Neural progenitor cell (in vitro differentiated cells): ENCODE measurements at regions not wholly inside any gene's neighbourhood (a gene's known extent, or its start where the extent isn't known, plus 50 kb on each side); places are given as distances from the start of the nearest gene placed in this dataset.

Source experiments
- DNase-seq: peaks from one replicate; pipeline ENCODE4 v3.0.0-alpha.2; 2016; ENCODE audit warnings: low spot score
- H2AFZ ChIP-seq: fragments of 200-600 bp; sonication (generic); replicated peaks from 2 replicates; pipeline ENCODE4 v1.6.1; 2016; ENCODE audit warnings: antibody characterized with exemption
- H3F3A ChIP-seq: fragments of 200-600 bp; sonication (generic); 2 replicates; pipeline ENCODE4 v1.6.1; 2016; ENCODE audit warnings: antibody characterized with exemption, low read depth
- H3K27ac ChIP-seq: fragments of 200-600 bp; sonication (generic); 2 replicates; pipeline ENCODE4 v1.5.1; 2016; ENCODE audit warnings: mild to moderate bottlenecking
- H3K27me3 ChIP-seq: fragments of 200-600 bp; sonication (generic); 2 replicates; pipeline ENCODE4 v1.6.1; 2016; ENCODE audit warnings: mild to moderate bottlenecking, moderate library complexity
- H3K36me3 ChIP-seq: fragments of 200-600 bp; sonication (generic); 2 replicates; pipeline ENCODE4 v1.5.1; 2016
- H3K4me1 ChIP-seq: fragments of 200-600 bp; sonication (generic); 2 replicates; pipeline ENCODE4 v1.6.1; 2016; ENCODE audit warnings: mixed run types
- H3K4me2 ChIP-seq: fragments of 200-600 bp; sonication (generic); 2 replicates; pipeline ENCODE4 v1.6.1; 2016
- H3K4me3 ChIP-seq: fragments of 200-600 bp; sonication (generic); 2 replicates; pipeline ENCODE4 v1.5.1; 2016
- H3K79me2 ChIP-seq: fragments of 200-600 bp; sonication (generic); 2 replicates; pipeline ENCODE4 v1.6.1; 2016; ENCODE audit warnings: low read depth
- H3K9ac ChIP-seq: fragments of 200-600 bp; sonication (generic); 2 replicates; pipeline ENCODE4 v1.6.1; 2016
- H3K9me3 ChIP-seq: fragments of 200-600 bp; sonication (generic); 2 replicates; pipeline ENCODE4 v1.5.1; 2016; ENCODE audit warnings: low read depth
- H4K20me1 ChIP-seq: fragments of 200-600 bp; sonication (generic); 2 replicates; pipeline ENCODE4 v1.6.1; 2016; ENCODE audit warnings: low read depth
- H3K27ac Mint-ChIP-seq: 3 replicates; pipeline ENCODE4 v1.8.0; 2021; ENCODE audit warnings: mixed read lengths
- H3K27me3 Mint-ChIP-seq: 2 replicates; pipeline ENCODE4 v1.8.0; 2022; ENCODE audit warnings: low read depth, mild to moderate bottlenecking, inconsistent platforms, moderate library complexity, mixed read lengths; ENCODE audit not compliant: insufficient read depth
- H3K36me3 Mint-ChIP-seq: 3 replicates; pipeline ENCODE4 v1.8.0; 2021; ENCODE audit warnings: mixed read lengths
- H3K4me1 Mint-ChIP-seq: 3 replicates; pipeline ENCODE4 v1.8.0; 2021; ENCODE audit warnings: mixed read lengths
- H3K4me3 Mint-ChIP-seq: 3 replicates; pipeline ENCODE4 v1.8.0; 2021; ENCODE audit warnings: mild to moderate bottlenecking, moderate library complexity, mixed read lengths
- H3K9me3 Mint-ChIP-seq: 3 replicates; pipeline ENCODE4 v1.8.0; 2020; ENCODE audit warnings: mixed read lengths
- CTCF ChIP-seq: fragments of 200-600 bp; sonication (generic); IDR thresholded peaks from 2 replicates; pipeline ENCODE4 v1.5.1; 2017; ENCODE audit warnings: antibody characterized with exemption, mild to moderate bottlenecking
- EZH2 ChIP-seq: fragments of 200-600 bp; sonication (generic); IDR thresholded peaks from 2 replicates; pipeline ENCODE4 v1.6.1; 2017; ENCODE audit warnings: antibody characterized with exemption, mild to moderate bottlenecking, moderate library complexity
- EZH2phosphoT487 ChIP-seq: fragments of 200-600 bp; sonication (generic); IDR thresholded peaks from 2 replicates; pipeline ENCODE4 v1.6.1; 2017; ENCODE audit warnings: antibody characterized with exemption

- H3K36me3 Mint-ChIP-seq, result no peaks in the 10 kb centered on the region
- no peak for TF ChIP-seq EZH2
- Histone ChIP-seq H3K4me3 (no peak overlapping the region), H2AFZ (no peak overlapping the region), H3K36me3 (no peaks in the 10 kb centered on the region), H3K79me2 (no peaks in the 10 kb centered on the region), H3F3A (no peaks in the 10 kb centered on the region), H3K4me1 (no peaks in the 10 kb centered on the region), H3K4me2 (no peak overlapping the region), H3K9ac (no peak overlapping the region), H4K20me1 (no peaks in the 10 kb centered on the region), H3K27me3 (no peaks in the 10 kb centered on the region), H3K27ac (no peak overlapping the region), H3K9me3 (no peaks in the 10 kb centered on the region)
- H3K27me3 Mint-ChIP-seq, result no peaks in the 10 kb centered on the region
- H3K4me1 Mint-ChIP-seq, result no peaks in the 10 kb centered on the region
- H3K27ac Mint-ChIP-seq, result no peak overlapping the region
- H3K4me3 Mint-ChIP-seq, result no peak overlapping the region
- peaks cover 12% of the 10 kb centered on the region for H3K9me3 Mint-ChIP-seq
- DNase-seq, result no peak
Observed at GRCh38 chr21:38196036-38196435, 60.8 kb upstream of the KCNJ15 start.

GRCh38 chr21:38202811-38203210, 54.0 kb upstream of the KCNJ15 start:
- no peaks in the 10 kb centered on the region for H3K27me3 ChIP-seq
- peaks cover 5% of the 10 kb centered on the region for H3K4me1 ChIP-seq
- H3K36me3 Mint-ChIP-seq, result no peaks in the 10 kb centered on the region
- H2AFZ ChIP-seq, result no peak overlapping the region
- no peak for TF ChIP-seq EZH2phosphoT487
- no peak for TF ChIP-seq CTCF
- no peak for TF ChIP-seq EZH2
- no peak for DNase-seq
- no peaks in the 10 kb centered on the region for H3F3A ChIP-seq
- H4K20me1 ChIP-seq, result no peaks in the 10 kb centered on the region
- no peaks in the 10 kb centered on the region for H3K9me3 ChIP-seq
- no peak overlapping the region for H3K27ac ChIP-seq
- H3K36me3 ChIP-seq, result no peaks in the 10 kb centered on the region
- H3K9me3 Mint-ChIP-seq, result no peaks in the 10 kb centered on the region
- H3K4me2 ChIP-seq, result no peak overlapping the region
- no peaks in the 10 kb centered on the region for H3K27me3 Mint-ChIP-seq
- H3K4me3 Mint-ChIP-seq, result no peak overlapping the region
- no peak overlapping the region for H3K27ac Mint-ChIP-seq
- no peaks in the 10 kb centered on the region for H3K79me2 ChIP-seq
- H3K4me1 Mint-ChIP-seq, result peaks cover 8% of the 10 kb centered on the region
- H3K4me3 ChIP-seq, result no peak overlapping the region
- H3K9ac ChIP-seq, result no peak overlapping the region

DNA sequence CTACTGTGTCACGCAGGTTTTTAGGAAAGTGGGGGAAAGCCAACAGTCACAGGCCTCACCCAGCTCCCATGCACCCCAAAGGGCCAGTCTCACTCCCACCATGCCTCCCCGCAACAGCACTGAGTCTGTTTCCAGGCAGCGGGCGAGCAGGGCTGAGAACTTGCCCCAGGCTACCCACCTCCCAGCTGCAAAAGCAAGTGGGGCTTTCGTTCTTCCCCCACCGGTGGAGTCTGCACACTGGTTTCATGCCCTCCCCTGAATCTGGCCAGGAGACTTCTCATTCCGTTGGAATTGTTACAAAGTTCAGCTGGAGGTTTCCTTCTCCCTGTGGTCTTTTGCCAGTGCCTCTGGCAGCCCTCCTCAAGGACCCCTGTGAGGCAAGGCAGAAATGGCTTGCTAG, 53.6 kb upstream of the KCNJ15 start:
- TF ChIP-seq EZH2phosphoT487 (no peak), CTCF (no peak), EZH2 (no peak)
- Histone ChIP-seq H3K9me3 (no peaks in the 10 kb centered on the region), H3K27me3 (no peaks in the 10 kb centered on the region), H4K20me1 (no peaks in the 10 kb centered on the region), H3K27ac (no peak overlapping the region), H3K4me2 (no peak overlapping the region), H3K79me2 (no peaks in the 10 kb centered on the region), H3K4me3 (no peak overlapping the region), H2AFZ (no peak overlapping the region), H3K9ac (no peak overlapping the region), H3F3A (no peaks in the 10 kb centered on the region), H3K4me1 (peaks cover 5% of the 10 kb centered on the region), H3K36me3 (no peaks in the 10 kb centered on the region)
- Mint-ChIP-seq H3K27me3 (peaks cover 2% of the 10 kb centered on the region), H3K36me3 (no peaks in the 10 kb centered on the region), H3K4me1 (peaks cover 10% of the 10 kb centered on the region), H3K27ac (no peak overlapping the region), H3K9me3 (peaks cover 2% of the 10 kb centered on the region), H3K4me3 (no peak overlapping the region)
- DNase-seq, result no peak

DNA sequence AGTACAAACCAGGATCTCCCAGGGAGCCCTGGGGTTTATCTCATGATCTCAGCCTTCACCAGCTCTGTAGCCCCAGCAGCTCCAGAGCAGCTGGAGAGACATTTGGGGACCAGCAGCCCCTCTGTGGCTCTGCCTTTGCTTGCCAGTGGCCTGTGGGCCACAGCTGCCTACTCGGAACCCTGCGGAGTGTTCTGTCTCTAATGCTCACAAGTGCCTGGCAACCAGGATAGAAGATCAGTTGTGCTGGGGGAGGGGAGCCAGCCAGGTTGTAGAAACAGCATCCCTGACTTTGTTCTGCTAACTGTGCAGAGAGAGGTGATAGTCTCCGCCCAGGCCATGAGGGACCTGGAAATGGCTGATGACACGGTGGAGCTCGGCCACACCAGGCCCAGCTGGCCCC, 50.9 kb upstream of the KCNJ15 start:
- H3K4me3 Mint-ChIP-seq, result no peak overlapping the region
- Histone ChIP-seq H3K27me3 (no peaks in the 10 kb centered on the region), H3K9me3 (no peaks in the 10 kb centered on the region), H3K9ac (no peak overlapping the region), H2AFZ (peak overlapping the region; percentile 45), H4K20me1 (no peaks in the 10 kb centered on the region), H3K4me3 (no peak overlapping the region), H3K4me1 (peaks cover 5% of the 10 kb centered on the region), H3K27ac (no peak overlapping the region), H3K79me2 (no peaks in the 10 kb centered on the region), H3K36me3 (no peaks in the 10 kb centered on the region), H3K4me2 (no peak overlapping the region), H3F3A (no peaks in the 10 kb centered on the region)
- peaks cover 3% of the 10 kb centered on the region for H3K27me3 Mint-ChIP-seq
- H3K27ac Mint-ChIP-seq, result no peak overlapping the region
- no peaks in the 10 kb centered on the region for H3K36me3 Mint-ChIP-seq
- H3K4me1 Mint-ChIP-seq, result peaks cover 11% of the 10 kb centered on the region
- TF ChIP-seq EZH2phosphoT487 (no peak), CTCF (no peak), EZH2 (no peak)
- peaks cover 7% of the 10 kb centered on the region for H3K9me3 Mint-ChIP-seq
- DNase-seq, result peak; percentile 13
